ENCODE measurements at regions not wholly inside any gene's neighbourhood (a gene's known extent, or its start where the extent isn't known, plus 50 kb on each side); places are given as distances from the start of the nearest gene placed in this dataset.
"Not testable (repeated sequence)": the region's sequence is repeated elsewhere in the genome, so short reads cannot be mapped to it uniquely, and the experiment has no call there.

DNA sequence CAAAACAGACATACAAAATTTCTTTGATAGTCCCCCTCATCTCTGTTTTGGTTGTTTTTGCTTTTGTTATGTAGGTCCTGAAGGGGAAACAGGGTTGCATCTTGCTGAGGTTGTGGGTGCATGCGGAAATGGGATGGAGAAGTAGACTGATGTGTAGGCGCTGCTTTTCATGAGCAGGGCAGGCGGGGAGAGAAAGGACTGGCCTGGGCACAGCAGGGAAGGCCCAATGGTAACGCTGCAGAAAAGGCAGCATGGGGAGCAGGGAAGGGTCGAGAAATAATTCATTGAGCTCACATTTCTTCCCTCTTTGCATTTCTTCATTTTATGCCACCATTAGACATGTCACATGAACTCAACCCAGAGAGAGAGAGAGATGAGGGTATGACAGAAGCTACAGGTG, 74.3 kb upstream of the CCN2 start:
- DNase-seq = no peak

DNA sequence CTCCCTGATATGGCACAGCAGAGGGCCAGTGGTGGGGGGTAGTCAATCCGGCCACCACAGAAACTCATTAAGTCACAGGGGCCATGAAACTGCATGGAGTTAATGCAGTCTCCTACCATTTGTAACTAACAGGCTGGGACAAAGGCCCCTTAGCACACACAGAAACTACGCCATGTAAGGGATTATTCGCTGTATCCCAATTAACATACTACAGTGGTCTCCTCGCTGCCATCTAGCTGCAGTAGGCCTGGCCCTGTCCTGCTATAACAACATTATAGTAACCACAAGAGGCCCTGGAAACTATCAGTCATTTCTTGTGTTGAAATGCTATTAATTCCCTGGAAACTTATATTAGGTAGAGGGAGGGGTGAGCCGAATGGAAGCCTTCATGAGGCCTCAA, 72.3 kb upstream of the CCN2 start:
- no peak for DNase-seq

DNA sequence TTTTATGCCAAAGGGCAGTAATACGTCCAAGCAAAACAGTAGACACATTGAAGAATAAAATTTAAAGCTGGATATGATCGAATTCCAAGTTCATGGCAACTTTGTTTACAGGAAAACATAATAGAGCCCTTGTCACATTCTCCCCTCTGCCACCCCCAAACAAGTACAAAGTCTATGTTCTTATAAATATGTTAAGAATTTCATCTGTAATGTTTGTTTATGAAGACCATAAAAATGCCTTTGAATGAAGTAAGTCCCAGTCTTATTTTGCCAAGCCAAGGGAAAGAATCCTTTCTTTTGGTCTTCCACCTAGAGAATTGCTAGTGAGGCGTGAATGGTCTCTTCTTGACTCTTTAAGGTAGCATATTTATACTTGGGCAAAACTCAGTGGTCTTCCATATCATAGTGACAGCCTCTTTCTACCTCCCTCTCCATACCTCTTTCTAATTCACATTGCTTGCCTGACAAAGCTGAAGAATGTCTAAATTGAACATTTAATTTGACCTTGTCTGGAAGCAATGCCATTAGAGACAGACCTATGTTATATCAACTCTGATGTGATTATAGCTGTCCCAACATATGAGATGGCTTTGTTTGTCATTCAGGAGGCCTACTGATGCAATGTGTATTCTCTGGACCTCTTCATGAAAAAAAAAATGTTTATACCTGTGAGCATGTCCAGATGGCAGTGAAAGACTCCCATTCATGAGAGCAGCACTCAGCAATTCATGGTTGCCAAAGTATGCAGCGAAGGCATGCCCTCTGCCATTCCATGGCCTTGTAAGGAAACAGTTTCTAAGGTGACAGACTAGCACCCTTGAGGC, 70.6 kb upstream of the CCN2 start:
- DNase-seq = no peak

GRCh38 chr6:132020918-132021317, 69.7 kb upstream of the CCN2 start:
- DNase-seq = not testable (repeated sequence)

DNA sequence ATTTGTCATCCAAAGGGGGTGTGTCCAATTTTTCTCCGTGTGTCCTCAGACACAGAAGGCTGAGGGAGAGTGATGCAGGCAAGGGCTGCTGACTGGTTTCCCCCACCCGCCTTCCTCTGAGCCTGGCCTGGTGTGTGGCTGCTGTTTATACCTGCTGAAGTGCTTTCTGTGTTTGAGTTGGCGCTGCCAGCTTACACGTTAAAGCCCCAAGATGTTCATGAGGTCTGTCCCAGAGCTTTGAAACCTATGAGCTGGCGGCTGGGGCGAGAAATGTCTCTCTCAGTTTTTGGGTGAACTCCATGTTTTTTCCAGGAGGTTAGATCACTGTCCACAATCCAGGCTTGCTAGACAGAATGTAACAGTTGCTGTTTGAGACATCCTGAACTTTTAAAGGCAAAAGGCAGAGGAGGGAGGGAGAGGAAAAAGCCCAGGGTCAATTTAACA, 69.0 kb upstream of the CCN2 start:
- no peak for DNase-seq

- DNase-seq = no peak
Measured at GRCh38 chr6:132019586-132019985, 68.4 kb upstream of the CCN2 start.

- peak; percentile 62 for DNase-seq
Measured at GRCh38 chr6:132017942-132018341, 66.8 kb upstream of the CCN2 start.

- DNase-seq = no peak
Measured at GRCh38 chr6:132016396-132016795, 65.2 kb upstream of the CCN2 start.

DNA sequence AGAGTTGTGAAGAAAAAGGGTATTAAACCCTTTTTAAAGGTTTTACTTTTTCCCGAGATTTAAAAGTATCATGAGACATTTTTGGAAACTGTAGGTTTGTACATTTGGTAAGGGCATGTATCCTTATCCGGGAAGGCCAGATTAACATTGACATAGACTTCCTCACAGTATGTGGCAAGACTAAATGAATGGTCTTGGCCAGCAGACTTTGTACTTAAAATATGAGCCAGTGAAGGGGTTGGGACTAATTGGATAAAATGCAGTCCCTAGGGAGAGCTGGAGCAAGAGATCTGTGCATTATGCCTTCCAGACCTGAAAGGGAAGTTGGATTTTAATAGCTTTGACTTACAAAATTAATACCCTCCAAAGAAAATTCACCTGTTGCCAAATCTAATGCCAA, 60.4 kb upstream of the CCN2 start:
- no peak for DNase-seq

GRCh38 chr6:132009175-132009574, 58.0 kb upstream of the CCN2 start:
- no peak for DNase-seq

GRCh38 chr6:132007474-132008190, 56.5 kb upstream of the CCN2 start:
- no peak for DNase-seq

- peak; percentile 48 for DNase-seq
Measured at GRCh38 chr6:132005178-132005577, 54.0 kb upstream of the CCN2 start.

DNA sequence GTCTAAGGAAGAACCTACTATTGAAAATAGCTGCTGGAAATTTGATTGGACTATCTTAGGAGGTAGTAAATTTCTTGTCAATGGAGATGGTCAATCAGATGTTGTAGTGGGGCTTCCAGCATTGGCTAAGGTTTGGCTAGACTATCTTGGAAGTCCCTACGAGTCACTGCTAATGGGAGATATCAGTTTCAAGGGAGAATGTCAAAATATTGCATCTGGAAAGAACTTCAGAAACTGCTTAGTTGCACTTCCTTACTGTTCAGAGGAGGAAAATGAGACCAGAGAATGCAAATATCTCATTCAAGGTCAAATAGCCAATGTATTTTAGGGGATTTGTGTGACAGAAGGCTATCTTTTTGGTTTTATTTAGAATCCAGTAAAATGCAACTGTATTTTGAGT, 53.5 kb upstream of the CCN2 start:
- DNase-seq = no peak

GRCh38 chr6:132003516-132004178, 52.5 kb upstream of the CCN2 start:
- DNase-seq = no peak
